ENCODE measurements at regions not wholly inside any gene's neighbourhood (a gene's known extent, or its start where the extent isn't known, plus 50 kb on each side); places are given as distances from the start of the nearest gene placed in this dataset.

DNA sequence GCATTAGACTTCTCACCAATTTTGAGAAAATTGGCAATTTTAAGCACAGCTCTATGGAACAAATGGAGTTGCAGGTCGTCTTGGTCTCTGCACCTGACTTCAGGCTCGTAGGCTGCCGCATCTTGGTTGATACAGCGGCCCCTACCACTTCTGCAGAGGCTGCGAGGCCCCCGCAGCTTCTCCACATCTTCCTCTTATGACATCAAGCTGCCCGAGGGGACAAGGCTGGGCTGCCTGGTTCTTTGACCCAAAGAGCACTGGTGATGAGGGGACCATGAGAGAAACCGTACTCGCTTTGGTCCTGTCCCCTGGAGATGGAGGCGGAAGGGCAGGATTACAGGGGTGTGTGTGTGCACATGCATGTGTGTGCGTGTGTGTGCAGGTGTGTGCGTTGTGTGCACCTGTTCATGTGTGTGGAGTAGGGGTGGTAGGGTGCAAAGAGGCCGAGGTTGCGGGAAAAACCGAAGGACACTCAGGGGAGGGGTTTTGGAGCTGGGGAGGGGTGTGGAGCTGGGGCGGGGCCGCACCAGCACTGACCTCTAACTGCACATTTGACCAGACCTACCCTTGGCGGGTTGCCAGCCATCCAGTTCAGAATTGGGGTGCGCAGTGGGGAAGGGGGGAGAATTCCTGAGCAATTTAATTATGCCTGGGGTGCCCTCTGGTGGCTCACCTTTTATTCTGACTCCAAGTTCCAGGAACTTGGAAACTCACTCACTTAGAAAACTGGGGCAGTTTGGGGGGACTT, 65.1 kb upstream of the ARHGEF7 start:
- intact Hi-C loops (cut with DNase I): loop anchor here in 2 of 3 donors (5.0 to 10.0 kb wide), 2 partner anchors 103 to 105 kb away; no protein-coding TSS in a partner anchor
- Histone ChIP-seq H3K9me3 (no peaks in the 10 kb centered on the region), H3K27me3 (no peaks in the 10 kb centered on the region), H3K4me3 (no peak overlapping the region), H3K36me3 (no peaks in the 10 kb centered on the region), H3K27ac (no peak overlapping the region), H3K4me1 (no peaks in the 10 kb centered on the region)
- TF ChIP-seq, protein P1, sequence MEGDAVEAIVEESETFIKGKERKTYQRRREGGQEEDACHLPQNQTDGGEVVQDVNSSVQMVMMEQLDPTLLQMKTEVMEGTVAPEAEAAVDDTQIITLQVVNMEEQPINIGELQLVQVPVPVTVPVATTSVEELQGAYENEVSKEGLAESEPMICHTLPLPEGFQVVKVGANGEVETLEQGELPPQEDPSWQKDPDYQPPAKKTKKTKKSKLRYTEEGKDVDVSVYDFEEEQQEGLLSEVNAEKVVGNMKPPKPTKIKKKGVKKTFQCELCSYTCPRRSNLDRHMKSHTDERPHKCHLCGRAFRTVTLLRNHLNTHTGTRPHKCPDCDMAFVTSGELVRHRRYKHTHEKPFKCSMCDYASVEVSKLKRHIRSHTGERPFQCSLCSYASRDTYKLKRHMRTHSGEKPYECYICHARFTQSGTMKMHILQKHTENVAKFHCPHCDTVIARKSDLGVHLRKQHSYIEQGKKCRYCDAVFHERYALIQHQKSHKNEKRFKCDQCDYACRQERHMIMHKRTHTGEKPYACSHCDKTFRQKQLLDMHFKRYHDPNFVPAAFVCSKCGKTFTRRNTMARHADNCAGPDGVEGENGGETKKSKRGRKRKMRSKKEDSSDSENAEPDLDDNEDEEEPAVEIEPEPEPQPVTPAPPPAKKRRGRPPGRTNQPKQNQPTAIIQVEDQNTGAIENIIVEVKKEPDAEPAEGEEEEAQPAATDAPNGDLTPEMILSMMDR (IDR thresholded peaks at IDR 0.05): peak in 3 of 4 donors; percentile 16 to 33 (median 24)
- DNase-seq: peak in 2 of 6 donors; percentile 43 to 44
- peak in 3 of 4 donors; percentile 70 to 81 (median 74) for ATAC-seq
- no peak for FAIRE-seq
- WGBS, 2 donors: 54 to 63% methylated on average over 19 of the region's 19 CpGs

- intact Hi-C loops (cut with DNase I): loop anchor here in 2 of 3 donors (5.0 to 10.0 kb wide), 2 partner anchors 101 to 104 kb away; no protein-coding TSS in a partner anchor
- no peak for FAIRE-seq
Measured at GRCh38 chr13:111048387-111048786, 66.7 kb upstream of the ARHGEF7 start.

DNA sequence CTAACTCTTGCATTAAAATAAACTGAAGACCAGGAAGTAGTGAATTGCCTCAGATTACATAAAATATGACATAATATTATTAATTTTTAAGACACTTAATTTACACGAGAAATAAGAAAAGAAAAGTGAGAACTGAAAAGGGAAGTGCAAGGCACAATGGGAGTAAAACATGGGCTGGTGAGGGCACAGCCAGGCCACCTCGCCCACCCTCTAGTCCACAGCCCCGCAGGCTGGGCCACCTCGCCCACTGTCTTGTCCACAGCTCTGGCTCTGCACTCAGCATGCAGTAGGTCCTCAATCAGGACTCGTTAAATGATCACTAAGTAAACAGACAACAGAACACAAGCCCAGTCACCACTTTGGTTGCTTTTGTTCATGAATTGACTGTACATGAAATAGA, 67.8 kb upstream of the ARHGEF7 start:
- intact Hi-C loops (cut with DNase I): loop anchor here in 2 of 3 donors (5.0 to 10.0 kb wide), 2 partner anchors 100 to 103 kb away; no protein-coding TSS in a partner anchor
- no peak overlapping the region for H3K4me3 ChIP-seq
- FAIRE-seq (no peak), ATAC-seq (no peak), DNase-seq (no peak)
- WGBS, 2 donors: 49 to 69% methylated on average over 5 of the region's 5 CpGs
- no peaks in the 10 kb centered on the region for H3K9me3 ChIP-seq
- TF ChIP-seq, protein P1 (IDR thresholded peaks at IDR 0.05): no peak
- H3K36me3 ChIP-seq: no peaks in the 10 kb centered on the region
- no peaks in the 10 kb centered on the region for H3K27me3 ChIP-seq
- no peak overlapping the region for H3K27ac ChIP-seq
- no peaks in the 10 kb centered on the region for H3K4me1 ChIP-seq

More at GRCh38 chr13:111048387-111048786, 66.7 kb upstream of the ARHGEF7 start:
- Histone ChIP-seq H3K4me1 (no peaks in the 10 kb centered on the region), H3K4me3 (no peak overlapping the region), H3K36me3 (no peaks in the 10 kb centered on the region), H3K9me3 (no peaks in the 10 kb centered on the region), H3K27me3 (no peaks in the 10 kb centered on the region), H3K27ac (no peak overlapping the region)
- ATAC-seq: no peak
- no peak for DNase-seq
- 64 to 76% methylated on average over 8 of the region's 8 CpGs for WGBS, 2 donors
- TF ChIP-seq, protein P1 (IDR thresholded peaks at IDR 0.05): no peak

GRCh38 chr13:111046590-111047141, 68.4 kb upstream of the ARHGEF7 start:
- TF ChIP-seq, protein P1 (IDR thresholded peaks at IDR 0.05): no peak
- WGBS, 2 donors: 65 to 81% methylated on average over 9 of the region's 9 CpGs

More at GRCh38 chr13:111046590-111047141, 68.4 kb upstream of the ARHGEF7 start:
- Histone ChIP-seq H3K27ac (peak overlapping the region in 1 of 4 donors; percentile 28), H3K9me3 (no peaks in the 10 kb centered on the region), H3K36me3 (no peaks in the 10 kb centered on the region), H3K4me3 (no peak overlapping the region), H3K4me1 (no peaks in the 10 kb centered on the region), H3K27me3 (no peaks in the 10 kb centered on the region)
- no peak for FAIRE-seq
- no peak for DNase-seq
- intact Hi-C loops (cut with DNase I): loop anchor here in 2 of 3 donors (5.0 to 10.0 kb wide), 2 partner anchors 99 to 102 kb away; no protein-coding TSS in a partner anchor
- peak in 2 of 4 donors; percentile 30 to 53 for ATAC-seq

Measured in pancreas (tissue), 10 donors.